Left renal cortex interstitium (tissue), 4 donors: ENCODE measurements at regions not wholly inside any gene's neighbourhood (a gene's known extent, or its start where the extent isn't known, plus 50 kb on each side); places are given as distances from the start of the nearest gene placed in this dataset.
A peak's percentile ranks its signal among the peaks of the same experiment; 100 is the strongest.

Source experiments
- DNase-seq, 4 donors: peaks; one replicate each; pipeline ENCODE4 v3.0.0-alpha.2; 2013; ENCODE audit warnings: low read depth in 4 of 4, low spot score in 2 of 4, missing footprints in 1 of 4

DNA sequence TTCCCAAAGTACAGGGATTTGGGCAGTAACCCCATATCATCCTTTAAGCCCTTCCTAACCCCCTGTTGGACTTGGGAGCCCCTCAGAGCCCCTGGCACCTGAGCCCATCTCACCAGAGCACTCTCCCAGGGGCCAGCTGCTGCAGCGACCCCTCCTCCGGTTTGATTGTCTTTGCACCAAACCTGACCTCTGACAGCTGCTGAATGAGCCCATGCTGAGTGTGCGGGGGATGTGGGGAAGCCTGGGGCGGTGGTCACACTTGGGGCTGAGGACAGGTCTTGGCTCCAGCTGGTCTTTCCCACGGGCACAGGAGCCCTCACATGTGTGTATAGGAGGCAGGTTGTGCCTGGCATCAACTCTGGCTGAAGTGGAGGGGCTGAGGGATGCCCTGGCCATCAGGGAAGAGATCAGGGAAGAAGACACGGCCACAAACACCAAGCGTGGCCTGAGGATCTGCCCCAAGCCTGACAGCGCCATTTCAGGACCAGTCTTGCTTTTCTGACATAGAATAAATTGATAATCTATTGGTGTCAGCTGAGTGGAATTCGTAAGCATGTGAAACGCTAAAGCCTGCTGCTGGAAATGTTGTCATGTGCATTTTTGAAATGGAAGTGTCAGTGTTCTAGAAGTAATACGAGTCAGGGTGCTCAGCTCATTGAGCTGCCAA lies 102.4 kb downstream of the ACKR3 start:
- no peak for DNase-seq

DNA sequence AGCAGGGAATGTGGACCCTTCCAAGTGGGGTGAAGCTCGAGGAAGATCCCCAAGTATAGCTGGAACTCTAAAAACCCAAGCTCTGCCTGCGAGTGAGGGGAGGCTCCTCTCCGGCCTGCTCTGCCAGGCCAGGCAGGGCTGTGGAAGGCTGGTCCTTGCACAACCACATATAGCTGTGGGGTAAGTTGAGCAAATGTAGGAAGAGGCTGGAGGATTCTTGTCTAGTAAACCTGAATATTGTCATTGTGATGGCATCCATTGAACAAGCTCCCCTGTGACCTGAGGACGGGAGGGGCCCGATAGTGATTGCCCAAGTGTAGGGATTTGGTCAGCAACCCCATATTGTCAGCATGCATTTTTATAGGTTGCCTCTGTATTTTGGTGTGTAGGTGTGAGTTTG lies 103.0 kb downstream of the ACKR3 start:
- no peak for DNase-seq

DNA sequence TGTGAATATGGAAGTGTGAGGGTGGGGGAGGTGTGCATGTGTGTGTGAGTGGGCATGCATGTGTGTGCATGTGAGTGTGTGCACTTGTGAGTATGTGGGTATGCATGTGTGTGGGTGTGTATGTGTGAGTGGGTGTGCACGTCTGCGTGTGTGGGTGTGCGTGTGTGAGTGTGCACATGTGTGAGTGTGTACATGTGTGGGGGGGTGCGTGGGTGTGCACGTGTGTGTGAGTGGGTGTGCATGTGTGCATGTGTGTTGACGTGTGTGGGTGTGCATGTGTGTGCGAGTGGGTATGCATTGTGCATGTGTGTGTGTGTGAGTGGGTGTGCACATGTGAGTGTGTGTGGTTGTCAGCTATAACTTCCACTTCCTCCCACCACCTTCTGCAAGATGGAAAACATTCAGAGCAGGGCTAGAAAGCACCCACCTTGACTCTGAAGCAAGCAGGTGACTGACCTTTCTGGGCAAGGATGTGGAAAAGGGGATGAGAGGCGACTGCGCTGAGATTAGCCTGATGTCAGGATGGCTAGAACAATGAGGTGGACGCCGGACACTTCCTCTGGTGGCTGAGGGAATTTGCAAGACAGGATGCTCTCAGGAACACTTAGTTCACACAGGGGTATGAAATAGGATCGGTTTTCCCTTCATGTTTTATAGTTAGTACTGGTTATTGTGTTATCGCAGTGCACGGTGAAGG lies 103.6 kb downstream of the ACKR3 start:
- no peak for DNase-seq

DNA sequence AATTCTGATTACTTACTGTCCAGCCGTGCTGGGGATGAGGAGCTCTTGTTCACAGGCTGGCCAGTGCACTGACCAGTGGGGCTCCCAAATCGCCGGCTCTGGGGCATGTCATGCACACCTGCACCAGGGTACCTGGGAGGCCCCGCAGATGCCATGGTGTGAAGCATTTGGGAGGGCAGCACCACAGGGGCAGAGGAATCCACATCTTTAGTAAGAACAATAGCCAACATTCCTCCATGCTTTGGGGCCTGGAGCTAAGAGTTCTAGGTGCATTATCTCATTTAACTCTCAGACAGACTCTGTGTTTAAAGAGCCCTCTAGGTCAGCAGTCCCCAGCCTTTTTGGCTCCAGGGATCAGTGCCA lies 104.2 kb downstream of the ACKR3 start:
- DNase-seq, result no peak

- no peak for DNase-seq
Observed at GRCh38 chr2:236674238-236674637, 104.6 kb downstream of the ACKR3 start.

GRCh38 chr2:236674646-236675045 lies 105.0 kb downstream of the ACKR3 start:
- no peak for DNase-seq

- no peak for DNase-seq
Observed at GRCh38 chr2:236675051-236675450, 105.4 kb downstream of the ACKR3 start.

DNA sequence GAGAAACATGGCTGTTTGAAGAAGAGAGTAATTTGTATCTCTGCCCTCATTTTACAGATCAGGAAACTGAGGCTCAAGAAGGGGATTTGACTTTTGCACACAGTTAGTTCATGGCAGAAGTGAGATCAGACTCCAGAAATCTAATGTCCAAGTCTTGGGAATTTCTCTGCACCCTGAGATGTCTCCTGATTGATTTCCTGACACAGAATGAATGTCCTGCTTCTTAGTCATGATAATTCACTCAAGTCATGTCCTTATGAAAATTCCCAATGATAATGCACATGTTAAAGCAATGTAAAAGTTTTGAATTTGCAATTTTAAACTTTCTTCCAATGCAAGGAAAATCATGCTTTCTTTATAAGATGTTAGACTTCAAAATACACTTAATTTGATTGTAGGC lies 105.9 kb downstream of the ACKR3 start:
- DNase-seq, result no peak

DNA sequence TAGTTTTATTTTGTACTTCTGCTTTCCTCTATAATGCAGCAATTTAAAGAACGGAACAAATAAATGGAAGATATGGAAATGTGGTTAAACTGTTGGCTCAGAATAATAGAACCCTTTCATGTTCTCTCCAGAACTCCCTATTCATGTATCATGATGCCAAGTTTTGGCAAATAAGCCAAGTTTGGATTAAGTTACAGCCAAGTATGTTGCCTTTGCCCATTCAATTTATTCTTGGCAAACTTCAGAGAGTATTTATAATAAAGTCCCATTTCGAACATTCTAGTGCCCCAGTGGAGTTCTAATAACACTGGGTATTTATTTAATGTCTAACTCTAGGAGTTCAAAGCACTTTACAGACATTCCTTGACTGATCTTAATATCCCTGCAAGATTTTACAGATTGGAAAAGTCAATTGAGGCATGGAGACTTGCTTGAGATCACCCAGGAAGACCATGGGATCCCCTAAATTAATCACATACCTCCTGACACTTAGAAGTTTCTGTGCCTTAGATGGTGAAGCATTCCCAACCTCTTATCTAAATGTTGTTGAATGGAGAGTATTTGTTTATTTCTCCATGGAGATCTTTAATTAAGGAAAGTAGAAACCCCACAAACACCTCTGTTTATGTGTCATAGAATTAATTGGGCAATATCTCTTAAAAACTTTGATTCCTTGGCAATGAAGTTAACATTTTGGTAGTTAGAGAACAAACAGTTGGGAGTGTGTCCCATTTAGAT lies 106.7 kb downstream of the ACKR3 start:
- DNase-seq, result no peak

DNA sequence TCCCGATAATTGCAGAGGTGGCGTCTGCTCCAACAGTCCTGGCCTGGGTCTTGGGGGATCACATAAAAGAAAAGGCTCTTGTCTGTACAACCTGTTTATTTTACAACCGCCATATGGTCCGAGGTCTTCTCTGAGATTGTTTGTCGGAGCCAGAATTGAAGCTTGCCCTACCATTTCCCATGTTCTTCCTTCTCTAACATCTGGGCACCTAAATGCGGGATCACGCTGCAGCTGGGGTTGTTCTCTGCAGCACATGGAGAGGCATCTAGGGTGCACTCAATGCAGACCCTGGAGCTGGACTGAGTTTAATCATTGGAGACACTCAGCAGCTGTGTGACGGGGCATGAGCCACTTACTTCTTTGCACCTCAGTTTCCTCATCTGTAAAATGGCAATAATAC lies 107.7 kb downstream of the ACKR3 start:
- DNase-seq, result no peak

DNA sequence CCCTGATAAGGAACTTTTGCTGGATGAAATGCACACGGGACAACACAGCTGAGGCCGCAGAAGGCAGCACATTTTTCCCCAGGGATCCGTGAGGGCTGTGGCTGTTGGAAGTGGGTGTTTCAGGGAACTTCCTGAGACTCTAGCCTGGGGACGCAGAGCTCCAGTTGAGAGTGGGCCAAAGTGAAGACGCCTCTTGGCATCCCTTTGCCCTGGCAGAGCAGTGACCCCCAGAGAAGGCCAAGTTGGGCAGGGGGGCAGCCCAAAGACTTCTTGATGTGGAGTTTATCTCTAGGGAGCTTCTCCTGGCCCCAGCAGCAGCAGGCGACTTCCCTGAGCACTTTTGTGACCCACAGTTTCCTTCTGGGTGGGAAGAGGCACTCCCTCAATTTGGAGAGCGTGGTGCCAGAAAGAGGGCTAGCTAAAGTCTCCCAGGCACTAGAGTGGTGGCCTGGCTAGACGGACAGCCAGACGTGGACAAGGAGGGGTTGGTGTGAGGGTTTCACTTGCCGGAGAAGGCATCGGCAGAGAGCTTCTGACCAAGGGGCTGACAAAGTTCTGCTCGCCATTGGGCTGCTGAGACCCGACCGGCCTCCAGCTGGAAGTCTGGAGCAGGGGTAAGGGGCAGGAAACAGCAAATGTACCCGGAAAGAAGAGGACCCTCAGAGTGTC lies 108.8 kb downstream of the ACKR3 start:
- no peak for DNase-seq

GRCh38 chr2:236679884-236680860 lies 110.5 kb downstream of the ACKR3 start:
- no peak for DNase-seq

DNA sequence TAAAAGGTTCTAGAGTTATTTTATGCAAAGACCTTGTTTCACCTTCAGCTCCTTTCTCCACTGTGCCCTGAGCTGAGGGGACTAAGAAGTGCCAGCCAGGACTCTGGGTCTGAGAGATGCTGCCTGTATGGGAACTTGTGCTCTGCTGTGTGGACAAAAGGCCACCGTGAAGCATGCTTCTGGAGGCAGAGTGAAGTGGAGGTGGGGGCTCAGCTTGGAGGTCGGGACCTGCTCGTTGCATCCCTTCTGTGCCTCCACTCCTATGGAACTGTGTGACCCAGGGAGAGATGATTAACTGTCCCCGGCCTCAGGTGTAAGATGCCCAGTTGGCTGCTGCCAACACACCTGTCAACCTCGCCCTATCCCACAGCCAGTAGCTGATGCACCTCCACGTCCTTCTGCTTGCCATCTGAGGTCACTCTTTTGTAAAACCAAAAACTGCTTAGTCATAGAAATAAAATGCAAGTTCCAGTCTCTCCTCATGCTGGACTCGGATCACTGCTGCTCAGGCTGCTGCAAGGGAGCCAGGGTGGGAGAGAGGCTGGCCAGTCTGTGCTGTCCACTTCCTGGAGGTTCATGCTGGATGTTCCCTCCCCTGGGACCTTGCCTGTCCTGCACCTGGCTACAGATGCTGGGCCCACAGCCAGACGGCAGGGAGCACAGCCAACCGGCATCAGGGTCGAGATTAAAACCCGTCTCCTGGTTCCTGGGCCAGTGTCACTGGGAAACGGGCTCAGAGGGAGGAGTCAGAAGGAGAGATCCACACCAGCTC lies 113.2 kb downstream of the ACKR3 start:
- no peak for DNase-seq

DNA sequence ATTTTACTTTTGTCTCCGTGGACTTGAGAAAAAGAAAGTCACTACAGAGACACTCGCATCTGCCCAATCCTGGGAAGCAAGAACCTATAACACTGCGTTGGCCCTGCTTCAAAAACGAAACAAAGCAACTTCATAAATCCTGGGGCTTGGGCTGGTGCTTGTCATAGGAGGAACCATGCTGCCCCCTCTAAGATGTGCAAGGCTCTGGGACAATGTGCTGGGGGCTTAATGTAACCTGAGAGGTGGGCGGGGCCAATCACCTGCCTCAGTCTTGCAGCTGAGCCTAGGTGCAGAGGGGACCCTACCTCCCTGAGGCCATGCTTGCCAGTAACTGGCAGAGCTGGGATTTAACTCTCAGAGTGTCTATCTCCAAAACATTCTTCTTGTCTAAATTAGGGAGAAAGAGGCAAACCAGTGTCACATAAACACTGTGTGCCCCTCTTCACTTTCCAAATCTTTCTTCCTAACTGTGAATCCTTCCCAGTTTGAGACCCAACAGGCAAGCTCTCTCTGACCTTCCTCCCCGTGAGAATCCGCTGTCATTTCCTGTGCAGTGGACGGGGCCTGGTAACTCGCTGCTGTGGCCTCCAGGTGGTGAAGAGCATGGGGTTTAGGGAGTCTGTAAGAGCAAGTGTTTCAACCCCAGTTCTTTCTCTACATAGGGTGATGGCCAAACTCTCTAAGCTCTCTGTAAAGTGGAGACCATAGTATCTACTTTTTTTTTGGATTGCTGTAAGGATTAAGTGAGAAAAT lies 115.1 kb downstream of the ACKR3 start:
- DNase-seq, result no peak

GRCh38 chr2:236685361-236685760 lies 115.7 kb downstream of the ACKR3 start:
- DNase-seq, result no peak

DNA sequence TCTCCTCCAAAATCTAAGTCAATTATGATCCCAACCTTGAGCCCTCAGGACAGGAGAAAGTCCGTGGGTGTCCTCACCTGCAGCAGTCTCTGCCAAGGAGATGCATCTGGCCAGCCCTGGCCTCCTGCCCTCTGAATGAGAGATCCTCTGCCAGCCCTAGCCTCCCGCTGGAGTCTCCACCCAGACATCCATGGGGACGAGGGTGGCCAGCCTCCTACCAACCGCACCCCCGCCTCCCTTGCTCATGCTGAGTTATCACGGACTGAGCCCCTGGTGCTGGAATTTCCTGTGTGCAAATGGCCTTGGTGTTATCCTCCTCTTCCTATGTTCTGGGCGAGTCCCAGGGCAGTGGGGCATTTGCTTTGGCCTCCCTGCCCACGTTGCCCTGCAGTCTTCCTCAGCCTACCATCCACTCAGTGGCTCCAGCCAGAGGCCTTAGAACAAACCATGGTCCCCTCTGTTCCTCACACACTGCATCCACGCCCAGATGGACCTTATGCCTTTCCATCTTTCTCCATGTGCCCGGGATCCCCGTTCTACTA lies 116.4 kb downstream of the ACKR3 start:
- DNase-seq, result no peak

DNA sequence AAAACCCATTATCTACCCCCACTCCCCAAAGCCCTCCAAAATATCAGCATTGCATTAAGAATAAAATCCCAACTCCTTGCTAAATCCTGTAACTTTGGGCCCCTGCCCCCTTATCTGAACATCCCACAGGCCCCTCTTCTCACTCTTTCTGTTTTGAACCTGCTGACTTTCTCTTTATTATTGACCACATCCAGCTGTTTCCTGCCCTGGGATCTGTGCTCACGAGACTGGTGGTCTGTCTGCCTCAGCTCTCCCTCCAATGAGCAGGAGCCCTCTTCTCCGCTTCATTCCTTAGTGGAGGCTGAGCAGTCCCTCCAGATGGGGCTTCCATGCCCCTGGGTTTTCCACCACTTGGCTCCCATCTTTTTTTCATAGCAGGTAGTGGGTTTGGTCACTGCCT lies 116.9 kb downstream of the ACKR3 start:
- peak in 3 of 4 donors; percentile 22 to 63 (median 45) for DNase-seq

DNA sequence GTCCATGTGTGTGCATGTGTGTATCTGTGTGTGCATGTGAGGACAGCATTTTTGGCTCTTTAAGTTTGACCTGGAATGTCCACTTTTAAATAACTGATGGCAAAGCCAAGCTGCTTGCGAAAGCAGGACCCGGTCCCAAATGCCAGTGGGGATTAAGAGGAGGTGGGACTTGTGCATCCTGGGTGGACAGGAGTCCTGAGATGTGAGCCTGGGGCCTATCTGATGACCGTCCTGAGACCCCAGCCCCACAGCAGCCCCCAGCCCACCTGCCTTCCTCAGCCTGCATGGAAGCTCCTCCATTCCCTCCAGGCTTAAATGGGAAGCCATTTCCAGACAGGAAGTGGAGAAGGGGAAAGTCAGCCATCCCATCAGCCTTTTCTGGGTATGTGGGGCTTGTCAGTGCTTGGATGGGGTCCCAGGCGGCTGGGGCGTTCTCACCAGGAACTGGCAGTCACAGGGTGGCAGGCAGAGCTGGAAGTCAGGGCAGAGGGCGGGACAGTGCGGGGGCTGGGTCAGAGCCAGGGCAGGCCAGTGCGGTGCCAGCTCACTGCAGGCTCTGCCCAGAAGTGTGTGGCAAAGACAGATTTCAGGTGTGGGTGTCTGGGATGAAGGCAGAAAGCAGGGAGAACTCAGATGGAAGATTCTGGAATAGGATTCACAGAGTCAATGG lies 117.8 kb downstream of the ACKR3 start:
- DNase-seq, result no peak
